Karpas-422 (cell line): ENCODE measurements at regions not wholly inside any gene's neighbourhood (a gene's known extent, or its start where the extent isn't known, plus 50 kb on each side); places are given as distances from the start of the nearest gene placed in this dataset.

Experiments
- DNase-seq: peaks from one replicate; pipeline ENCODE4 v3.0.0-alpha.2; 2015
- H2AFZ ChIP-seq: fragments of 200-600 bp; sonication (generic); 2 replicates; pipeline ENCODE4 v1.6.1; 2014; ENCODE audit warnings: antibody characterized with exemption, low read length, mixed read lengths
- H3K27ac ChIP-seq: fragments of 200-600 bp; sonication (generic); 2 replicates; pipeline ENCODE4 v1.5.1; 2014; ENCODE audit warnings: mild to moderate bottlenecking, low read length, moderate library complexity
- H3K27me3 ChIP-seq: fragments of 200-600 bp; sonication (generic); 2 replicates; pipeline ENCODE4 v1.6.1; 2014; ENCODE audit warnings: low read length, mixed read lengths
- H3K36me3 ChIP-seq: fragments of 200-600 bp; sonication (generic); 2 replicates; pipeline ENCODE4 v1.6.1; 2014; ENCODE audit warnings: low read length, mixed read lengths; ENCODE audit not compliant: insufficient read depth
- H3K4me1 ChIP-seq: fragments of 200-600 bp; sonication (generic); 2 replicates; pipeline ENCODE4 v1.6.1; 2014; ENCODE audit warnings: mild to moderate bottlenecking, low read length, mixed read lengths
- H3K4me2 ChIP-seq: fragments of 200-600 bp; sonication (generic); 2 replicates; pipeline ENCODE4 v1.6.1; 2014; ENCODE audit warnings: low read length, low read depth, mild to moderate bottlenecking; ENCODE audit not compliant: poor library complexity, severe bottlenecking
- H3K4me3 ChIP-seq: fragments of 200-600 bp; sonication (generic); 2 replicates; pipeline ENCODE4 v1.5.1; 2014; ENCODE audit warnings: mild to moderate bottlenecking, antibody characterized with exemption, low read length, mixed read lengths
- H3K79me2 ChIP-seq: fragments of 200-600 bp; sonication (generic); 2 replicates; pipeline ENCODE4 v1.6.1; 2014; ENCODE audit warnings: mild to moderate bottlenecking, low read length, mixed read lengths
- H3K9ac ChIP-seq: fragments of 200-600 bp; sonication (generic); 2 replicates; pipeline ENCODE4 v1.6.0; 2014; ENCODE audit warnings: low read length
- H3K9me2 ChIP-seq: fragments of 200-600 bp; sonication (generic), shearing (Covaris generic); replicated peaks from 2 replicates; pipeline ENCODE4 v1.6.0; 2014; ENCODE audit warnings: mild to moderate bottlenecking, low read length, moderate library complexity; ENCODE audit not compliant: insufficient read depth
- H3K9me3 ChIP-seq: fragments of 300-700, 200-600 bp; sonication (generic); 2 replicates; pipeline ENCODE4 v1.6.1; 2014; ENCODE audit warnings: low read length, mixed read lengths
- H4K20me1 ChIP-seq: fragments of 200-600 bp; sonication (generic); 2 replicates; pipeline ENCODE4 v1.6.1; 2014; ENCODE audit warnings: mild to moderate bottlenecking, antibody characterized with exemption, low read length, low read depth; ENCODE audit not compliant: insufficient read depth

DNA sequence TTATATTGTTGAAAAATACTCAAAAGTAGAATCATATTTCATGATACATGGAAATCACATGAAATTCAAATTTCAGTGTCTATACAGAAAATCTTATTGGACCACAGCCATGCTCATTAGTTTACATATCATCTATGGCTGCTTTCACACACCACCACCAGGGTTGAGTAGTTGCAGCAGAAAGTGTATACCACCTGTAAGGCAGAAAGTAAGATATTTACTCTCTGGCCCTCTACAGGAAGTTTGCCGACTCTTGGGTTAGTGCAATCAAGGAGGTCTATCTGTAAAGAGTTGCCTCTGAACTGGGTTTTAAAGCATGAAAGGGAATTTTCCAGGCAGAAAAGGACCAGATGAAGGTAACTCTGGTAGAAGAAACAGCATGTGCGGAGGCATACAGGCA, 432.3 kb downstream of the DHX35 start:
- no peaks in the 10 kb centered on the region for H3K9me3 ChIP-seq
- DNase-seq = peak; percentile 54
- H3K4me2 ChIP-seq = no peak overlapping the region
- H3K9me2 ChIP-seq = no peaks in the 10 kb centered on the region
- H3K79me2 ChIP-seq = no peaks in the 10 kb centered on the region
- H3K4me1 ChIP-seq = peaks cover 6% of the 10 kb centered on the region; the same call in 1 of the 2 replicates
- H3K9ac ChIP-seq = no peak overlapping the region
- no peaks in the 10 kb centered on the region for H3K36me3 ChIP-seq
- H4K20me1 ChIP-seq = no peaks in the 10 kb centered on the region
- H2AFZ ChIP-seq = no peak overlapping the region
- H3K27ac ChIP-seq = no peak overlapping the region
- H3K4me3 ChIP-seq = no peak overlapping the region
- no peaks in the 10 kb centered on the region for H3K27me3 ChIP-seq

DNA sequence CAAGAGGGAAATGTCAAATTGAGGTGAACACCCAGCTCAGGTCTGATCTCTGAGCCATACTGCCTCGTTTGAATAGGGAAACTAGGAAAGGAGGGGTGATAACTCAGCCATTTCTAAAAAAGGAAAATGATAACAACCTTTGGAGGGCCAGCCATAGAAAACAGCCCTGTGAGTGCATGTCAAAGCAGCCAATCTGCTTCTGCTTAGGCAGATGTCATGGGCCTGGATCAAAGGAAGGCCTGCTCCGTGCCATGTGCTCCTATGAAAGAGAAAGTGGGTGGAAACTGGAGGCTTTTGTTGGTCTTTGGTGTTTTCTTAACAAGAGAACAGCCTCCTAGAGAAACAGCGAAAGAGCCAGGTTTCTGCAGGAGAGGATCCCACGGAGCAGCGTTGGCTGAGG, 428.0 kb downstream of the DHX35 start:
- Histone ChIP-seq H3K9ac (no peak overlapping the region), H3K4me2 (no peak overlapping the region), H3K79me2 (no peaks in the 10 kb centered on the region), H4K20me1 (no peaks in the 10 kb centered on the region), H3K9me2 (no peaks in the 10 kb centered on the region), H3K9me3 (no peaks in the 10 kb centered on the region), H3K27me3 (no peaks in the 10 kb centered on the region), H3K27ac (no peak overlapping the region), H3K4me1 (peaks cover 6% of the 10 kb centered on the region; the same call in 1 of the 2 replicates), H2AFZ (no peak overlapping the region; the same call in 1 of the 2 replicates), H3K36me3 (no peaks in the 10 kb centered on the region), H3K4me3 (no peak overlapping the region)
- DNase-seq = no peak

DNA sequence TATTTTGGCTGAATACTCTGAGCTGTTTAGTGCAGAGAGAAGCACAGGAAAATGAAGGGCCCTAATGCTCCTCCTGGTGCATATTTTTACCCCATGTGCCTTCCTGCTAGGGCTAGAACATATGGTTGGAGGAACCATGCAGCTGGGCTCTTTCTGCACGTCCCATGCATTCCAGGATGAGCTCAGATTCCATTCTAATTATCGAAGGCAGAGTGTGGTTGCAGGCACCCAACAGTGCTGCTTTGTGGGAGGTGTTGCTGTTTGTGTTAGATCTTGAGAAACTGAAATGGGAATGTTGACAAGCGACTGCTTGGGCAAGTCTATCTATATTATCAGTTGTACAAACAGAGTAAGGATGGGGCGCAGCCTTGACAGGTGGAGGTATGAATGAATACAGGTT, 419.5 kb downstream of the DHX35 start:
- no peaks in the 10 kb centered on the region for H3K36me3 ChIP-seq
- H3K4me1 ChIP-seq = no peaks in the 10 kb centered on the region
- H3K27me3 ChIP-seq = no peaks in the 10 kb centered on the region
- H3K79me2 ChIP-seq = no peaks in the 10 kb centered on the region
- H3K4me2 ChIP-seq = no peak overlapping the region
- H3K27ac ChIP-seq = no peak overlapping the region
- no peak overlapping the region for H3K4me3 ChIP-seq
- H3K9ac ChIP-seq = no peak overlapping the region
- H3K9me2 ChIP-seq = no peaks in the 10 kb centered on the region
- H2AFZ ChIP-seq = no peak overlapping the region
- H3K9me3 ChIP-seq = no peaks in the 10 kb centered on the region
- no peaks in the 10 kb centered on the region for H4K20me1 ChIP-seq
- DNase-seq = no peak

DNA sequence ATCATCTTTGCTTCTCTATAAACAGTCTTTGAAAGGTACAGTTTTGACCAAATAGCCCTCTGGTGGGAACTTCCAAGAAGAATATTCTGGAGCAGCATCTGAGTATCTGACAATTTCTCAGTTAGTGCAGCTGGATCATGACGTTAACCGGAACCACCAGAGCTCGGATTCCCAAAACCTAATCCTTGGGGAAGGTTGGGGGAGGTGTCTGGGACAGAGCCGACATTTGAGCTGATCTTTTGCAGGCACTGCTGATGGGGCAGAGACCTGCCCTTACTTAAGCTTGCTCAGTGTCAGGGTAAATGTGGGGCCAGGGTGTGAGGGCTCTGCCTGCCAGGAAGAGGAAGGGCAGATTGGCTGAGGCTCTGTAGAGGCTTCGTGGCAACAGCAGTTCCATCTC, 416.6 kb downstream of the DHX35 start:
- Histone ChIP-seq H3K79me2 (no peaks in the 10 kb centered on the region), H3K36me3 (no peaks in the 10 kb centered on the region), H3K27me3 (no peaks in the 10 kb centered on the region), H3K9me3 (no peaks in the 10 kb centered on the region), H3K4me1 (no peaks in the 10 kb centered on the region), H2AFZ (no peak overlapping the region), H4K20me1 (no peaks in the 10 kb centered on the region), H3K9me2 (no peaks in the 10 kb centered on the region), H3K4me3 (no peak overlapping the region), H3K4me2 (no peak overlapping the region), H3K27ac (no peak overlapping the region), H3K9ac (no peak overlapping the region)
- peak; percentile 29 for DNase-seq

DNA sequence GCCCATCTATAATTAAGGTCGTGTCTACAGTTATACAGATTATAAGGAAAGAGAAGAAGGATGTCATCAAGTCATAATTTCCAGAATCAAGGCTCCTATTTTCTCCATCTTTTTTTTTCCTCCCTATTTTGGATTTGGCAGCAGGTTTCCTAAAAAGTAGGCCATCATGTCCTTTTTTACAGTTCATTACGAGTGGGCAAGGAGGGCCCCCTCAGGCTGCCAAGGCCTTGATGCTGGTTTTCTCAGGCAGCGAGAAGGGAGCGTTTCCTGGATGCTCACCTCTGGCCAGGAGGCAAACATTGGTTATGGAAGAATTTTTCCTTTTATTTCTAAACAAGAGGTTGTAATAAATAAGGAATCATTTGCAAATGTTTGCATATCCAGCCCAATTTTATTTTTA, 414.6 kb downstream of the DHX35 start:
- Histone ChIP-seq H4K20me1 (no peaks in the 10 kb centered on the region), H3K4me3 (no peak overlapping the region), H3K27me3 (no peaks in the 10 kb centered on the region), H3K79me2 (no peaks in the 10 kb centered on the region), H3K27ac (no peak overlapping the region), H3K9me2 (no peaks in the 10 kb centered on the region), H3K36me3 (no peaks in the 10 kb centered on the region), H2AFZ (no peak overlapping the region), H3K4me1 (no peaks in the 10 kb centered on the region), H3K4me2 (no peak overlapping the region), H3K9me3 (no peaks in the 10 kb centered on the region), H3K9ac (no peak overlapping the region)
- DNase-seq = no peak

DNA sequence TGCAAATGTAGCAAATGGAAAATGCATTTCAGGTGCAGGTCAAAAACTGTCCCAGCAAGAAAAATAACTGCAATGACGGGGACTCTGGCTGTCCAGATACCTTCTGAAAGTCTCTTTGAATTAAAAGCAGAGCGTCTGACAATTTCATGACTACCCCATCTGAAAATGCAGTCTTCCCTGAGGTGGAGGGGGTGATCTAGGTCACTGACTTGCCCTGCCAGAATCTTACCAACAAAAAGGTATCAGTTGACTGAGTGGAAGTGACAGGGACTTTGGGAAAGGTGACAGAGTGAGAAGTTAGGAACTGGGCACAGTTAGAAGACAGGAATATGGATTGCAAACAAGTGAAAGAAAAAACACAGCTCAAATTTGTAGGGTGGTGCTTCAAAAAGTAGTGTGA, 402.2 kb downstream of the DHX35 start:
- H3K9me3 ChIP-seq = no peaks in the 10 kb centered on the region
- H3K27ac ChIP-seq = no peak overlapping the region
- H3K79me2 ChIP-seq = no peaks in the 10 kb centered on the region
- H3K4me3 ChIP-seq = no peak overlapping the region
- H2AFZ ChIP-seq = no peak overlapping the region
- no peak for DNase-seq
- no peaks in the 10 kb centered on the region for H3K27me3 ChIP-seq
- no peak overlapping the region for H3K4me2 ChIP-seq
- H3K4me1 ChIP-seq = no peaks in the 10 kb centered on the region
- no peaks in the 10 kb centered on the region for H4K20me1 ChIP-seq
- H3K36me3 ChIP-seq = no peaks in the 10 kb centered on the region
- no peaks in the 10 kb centered on the region for H3K9me2 ChIP-seq
- no peak overlapping the region for H3K9ac ChIP-seq

DNA sequence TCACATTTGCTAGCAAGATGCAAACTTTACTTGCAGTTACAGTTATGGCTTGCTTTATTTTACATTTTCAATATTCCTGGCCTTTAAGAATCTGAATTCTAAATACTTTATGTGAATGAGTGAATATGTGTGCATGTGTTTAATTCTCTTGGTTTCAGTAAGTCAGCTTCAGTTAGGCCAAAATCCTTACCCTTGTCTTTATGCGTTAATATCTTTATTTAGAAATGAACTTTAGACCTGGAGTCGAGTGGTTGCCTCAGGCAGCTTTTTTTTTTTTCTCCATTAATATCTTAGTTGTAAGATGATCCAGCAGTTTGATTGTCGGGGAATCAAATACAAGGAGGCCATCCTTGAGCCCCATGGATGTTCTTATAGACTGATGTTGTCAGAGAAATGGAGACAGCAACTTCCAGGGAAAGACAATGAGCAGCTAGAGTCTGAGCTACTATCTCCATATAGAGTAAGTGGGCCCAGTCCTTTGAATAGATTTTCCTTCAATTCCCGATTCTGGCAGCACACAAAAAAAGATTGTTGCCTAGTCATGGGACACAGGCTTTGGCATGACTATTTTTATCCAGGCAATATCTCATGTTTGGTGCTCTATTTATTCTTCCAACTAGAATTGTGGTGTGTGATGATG, 398.0 kb downstream of the DHX35 start:
- no peaks in the 10 kb centered on the region for H3K27me3 ChIP-seq
- no peaks in the 10 kb centered on the region for H3K79me2 ChIP-seq
- H3K4me1 ChIP-seq = no peaks in the 10 kb centered on the region; the same call in 1 of the 2 replicates
- no peak for DNase-seq
- no peaks in the 10 kb centered on the region for H4K20me1 ChIP-seq
- H3K4me3 ChIP-seq = no peak overlapping the region
- H3K9ac ChIP-seq = no peak overlapping the region
- H3K9me2 ChIP-seq = no peaks in the 10 kb centered on the region
- no peak overlapping the region for H2AFZ ChIP-seq
- H3K36me3 ChIP-seq = no peaks in the 10 kb centered on the region
- no peaks in the 10 kb centered on the region for H3K9me3 ChIP-seq
- H3K27ac ChIP-seq = no peak overlapping the region
- no peak overlapping the region for H3K4me2 ChIP-seq

DNA sequence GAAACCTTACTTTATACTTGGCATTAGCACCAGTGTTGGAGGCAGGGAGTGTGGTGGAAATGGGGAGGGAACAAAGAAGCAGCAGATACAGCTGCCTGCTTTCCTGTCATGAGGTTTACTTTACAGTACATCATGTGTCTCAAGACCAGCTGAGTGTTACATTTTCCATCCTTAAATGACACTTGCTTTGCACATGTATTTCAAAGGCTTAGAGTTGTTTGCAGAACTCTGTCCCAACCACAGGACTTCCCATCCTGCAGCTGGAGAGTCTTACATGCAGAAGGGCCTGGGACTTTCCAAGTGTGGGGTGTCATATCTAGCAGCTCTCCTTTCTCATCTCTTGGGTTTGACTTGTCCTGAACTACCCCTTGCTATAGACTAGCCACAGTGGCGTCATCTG, 395.9 kb downstream of the DHX35 start:
- Histone ChIP-seq H2AFZ (no peak overlapping the region), H3K4me1 (peaks cover 8% of the 10 kb centered on the region), H3K36me3 (no peaks in the 10 kb centered on the region), H3K9me2 (no peaks in the 10 kb centered on the region), H3K9me3 (no peaks in the 10 kb centered on the region), H4K20me1 (no peaks in the 10 kb centered on the region), H3K4me3 (no peak overlapping the region), H3K9ac (no peak overlapping the region), H3K79me2 (no peaks in the 10 kb centered on the region), H3K4me2 (no peak overlapping the region), H3K27ac (no peak overlapping the region), H3K27me3 (no peaks in the 10 kb centered on the region)
- no peak for DNase-seq

DNA sequence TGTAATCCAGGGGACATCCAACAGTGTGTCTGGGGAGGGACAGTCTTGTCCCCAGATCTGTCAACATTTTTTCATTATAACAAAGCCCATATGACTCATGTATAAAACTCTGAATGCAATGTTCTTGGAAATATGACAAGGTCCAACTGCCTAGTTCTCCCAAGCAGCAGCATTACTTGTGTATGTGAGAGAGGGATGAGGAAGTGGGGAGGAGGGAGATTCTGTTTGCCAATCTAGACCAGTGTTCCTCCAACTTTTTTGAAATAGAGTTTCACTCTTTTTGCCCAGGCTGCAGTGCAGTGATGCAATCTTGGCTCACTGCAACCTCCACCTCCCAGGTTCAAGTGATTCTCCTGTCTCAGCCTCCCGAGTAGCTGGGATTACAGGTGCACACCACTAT, 394.8 kb downstream of the DHX35 start:
- Histone ChIP-seq H3K79me2 (no peaks in the 10 kb centered on the region), H3K27me3 (no peaks in the 10 kb centered on the region), H2AFZ (no peak overlapping the region), H3K9me3 (no peaks in the 10 kb centered on the region), H3K27ac (no peak overlapping the region), H3K9me2 (no peaks in the 10 kb centered on the region), H3K4me2 (no peak overlapping the region), H4K20me1 (no peaks in the 10 kb centered on the region), H3K4me3 (no peak overlapping the region), H3K9ac (no peak overlapping the region), H3K36me3 (no peaks in the 10 kb centered on the region), H3K4me1 (peaks cover 8% of the 10 kb centered on the region)
- DNase-seq = no peak
